OCI-LY3 (cell line): ENCODE measurements at regions not wholly inside any gene's neighbourhood (a gene's known extent, or its start where the extent isn't known, plus 50 kb on each side); places are given as distances from the start of the nearest gene placed in this dataset.

Experiments used
- H2AFZ ChIP-seq: fragments of 200-600, 300-600 bp; shearing (Covaris generic); 2 replicates; pipeline ENCODE4 v1.6.0; 2014; ENCODE audit warnings: antibody characterized with exemption, low read depth, low read length
- H3K27ac ChIP-seq: fragments of 200-600, 300-600 bp; sonication (generic); 2 replicates; pipeline ENCODE4 v1.5.1; 2014; ENCODE audit warnings: mild to moderate bottlenecking, low read length, moderate library complexity, mixed read lengths
- H3K27me3 ChIP-seq: fragments of 200-600, 300-600 bp; sonication (generic); 2 replicates; pipeline ENCODE4 v1.6.1; 2014; ENCODE audit warnings: low read depth, low read length, mixed read lengths
- H3K36me3 ChIP-seq: fragments of 200-600, 300-600 bp; sonication (generic); replicated peaks from 2 replicates; pipeline ENCODE3; 2014; ENCODE audit warnings: low read depth, low read length, mixed read lengths
- H3K4me1 ChIP-seq: fragments of 300-600, 200-600 bp; sonication (generic); 2 replicates; pipeline ENCODE4 v1.6.1; 2014; ENCODE audit warnings: low read length, mixed read lengths
- H3K4me2 ChIP-seq: fragments of 200-600, 300-600 bp; sonication (generic); 2 replicates; pipeline ENCODE4 v1.6.1; 2014; ENCODE audit warnings: low read length, mixed read lengths
- H3K4me3 ChIP-seq: fragments of 300-600, 200-600 bp; sonication (generic); 2 replicates; pipeline ENCODE4 v1.5.1; 2014; ENCODE audit warnings: antibody characterized with exemption, mild to moderate bottlenecking, low read length, moderate library complexity
- H3K79me2 ChIP-seq: fragments of 300-600, 200-600 bp; shearing (Covaris generic); 2 replicates; pipeline ENCODE4 v1.6.1; 2014; ENCODE audit warnings: mild to moderate bottlenecking, low read length, mixed read lengths
- H3K9ac ChIP-seq: fragments of 300-600, 200-600 bp; shearing (Covaris generic); 2 replicates; pipeline ENCODE4 v1.6.0; 2014; ENCODE audit warnings: mild to moderate bottlenecking, low read length, moderate library complexity
- H3K9me3 ChIP-seq: fragments of 200-600, 300-600 bp; shearing (Covaris generic); 2 replicates; pipeline ENCODE4 v1.6.1; 2014; ENCODE audit warnings: low read length, mixed read lengths; ENCODE audit not compliant: insufficient read depth
- H4K20me1 ChIP-seq: fragments of 200-600, 300-600 bp; sonication (generic); 2 replicates; pipeline ENCODE4 v1.6.1; 2016; ENCODE audit warnings: low read length, mixed read lengths; ENCODE audit not compliant: insufficient read depth
- EZH2phosphoT487 ChIP-seq: fragments of 200-600 bp; shearing (Covaris generic); IDR thresholded peaks from 2 replicates; pipeline ENCODE4 v1.6.1; 2018; ENCODE audit warnings: antibody characterized with exemption, mixed run types, low read depth
- TF ChIP-seq, protein P1 (sequence below): fragments of 200-600, 300-600 bp; sonication (generic); IDR thresholded peaks from 2 replicates; pipeline ENCODE4 v1.5.1; 2014; ENCODE audit warnings: antibody characterized with exemption, low read length, low read depth

DNA sequence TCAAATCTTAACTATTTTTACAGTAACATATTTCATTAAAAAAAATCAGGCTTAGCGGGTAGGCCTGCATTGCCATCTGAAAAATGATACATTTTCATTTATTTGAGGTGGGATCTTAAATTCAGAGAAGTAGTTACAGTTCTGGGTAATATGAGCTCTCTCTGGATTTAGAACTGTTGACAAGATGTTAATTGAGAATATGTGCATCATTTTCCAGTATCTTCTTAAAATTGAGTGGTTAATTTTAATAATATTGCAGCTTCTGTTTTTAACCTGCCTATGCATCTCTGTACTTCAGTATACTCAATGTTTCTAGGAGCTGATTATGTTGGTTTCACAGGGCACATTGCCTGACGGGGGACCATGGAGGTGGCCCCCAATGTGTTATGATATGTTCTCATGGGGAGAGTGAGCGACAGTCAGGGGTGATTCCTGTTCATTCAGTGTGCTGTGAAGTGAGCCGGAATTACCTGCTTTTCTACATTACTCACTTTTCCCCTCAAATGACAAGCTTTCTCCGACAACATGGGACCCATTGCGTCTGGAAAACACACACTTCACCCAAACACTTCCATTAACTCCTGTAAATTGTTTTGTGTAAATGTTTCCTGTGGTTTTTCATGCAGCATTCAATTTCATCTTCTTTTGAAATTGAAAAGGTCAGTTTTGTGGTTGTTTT, 406.2 kb downstream of the MTX2 start:
- no peaks in the 10 kb centered on the region for H3K36me3 ChIP-seq
- no peaks in the 10 kb centered on the region for H3K9me3 ChIP-seq
- H3K9ac ChIP-seq: no peak overlapping the region
- no peaks in the 10 kb centered on the region for H3K4me1 ChIP-seq
- no peaks in the 10 kb centered on the region for H3K27me3 ChIP-seq
- H4K20me1 ChIP-seq: no peaks in the 10 kb centered on the region
- H3K4me2 ChIP-seq: no peak overlapping the region
- H3K4me3 ChIP-seq: no peak overlapping the region
- no peak overlapping the region for H3K27ac ChIP-seq
- no peaks in the 10 kb centered on the region for H3K79me2 ChIP-seq
- TF ChIP-seq, protein P1, sequence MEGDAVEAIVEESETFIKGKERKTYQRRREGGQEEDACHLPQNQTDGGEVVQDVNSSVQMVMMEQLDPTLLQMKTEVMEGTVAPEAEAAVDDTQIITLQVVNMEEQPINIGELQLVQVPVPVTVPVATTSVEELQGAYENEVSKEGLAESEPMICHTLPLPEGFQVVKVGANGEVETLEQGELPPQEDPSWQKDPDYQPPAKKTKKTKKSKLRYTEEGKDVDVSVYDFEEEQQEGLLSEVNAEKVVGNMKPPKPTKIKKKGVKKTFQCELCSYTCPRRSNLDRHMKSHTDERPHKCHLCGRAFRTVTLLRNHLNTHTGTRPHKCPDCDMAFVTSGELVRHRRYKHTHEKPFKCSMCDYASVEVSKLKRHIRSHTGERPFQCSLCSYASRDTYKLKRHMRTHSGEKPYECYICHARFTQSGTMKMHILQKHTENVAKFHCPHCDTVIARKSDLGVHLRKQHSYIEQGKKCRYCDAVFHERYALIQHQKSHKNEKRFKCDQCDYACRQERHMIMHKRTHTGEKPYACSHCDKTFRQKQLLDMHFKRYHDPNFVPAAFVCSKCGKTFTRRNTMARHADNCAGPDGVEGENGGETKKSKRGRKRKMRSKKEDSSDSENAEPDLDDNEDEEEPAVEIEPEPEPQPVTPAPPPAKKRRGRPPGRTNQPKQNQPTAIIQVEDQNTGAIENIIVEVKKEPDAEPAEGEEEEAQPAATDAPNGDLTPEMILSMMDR: no peak
- no peak for TF ChIP-seq EZH2phosphoT487
- H2AFZ ChIP-seq: no peak overlapping the region

DNA sequence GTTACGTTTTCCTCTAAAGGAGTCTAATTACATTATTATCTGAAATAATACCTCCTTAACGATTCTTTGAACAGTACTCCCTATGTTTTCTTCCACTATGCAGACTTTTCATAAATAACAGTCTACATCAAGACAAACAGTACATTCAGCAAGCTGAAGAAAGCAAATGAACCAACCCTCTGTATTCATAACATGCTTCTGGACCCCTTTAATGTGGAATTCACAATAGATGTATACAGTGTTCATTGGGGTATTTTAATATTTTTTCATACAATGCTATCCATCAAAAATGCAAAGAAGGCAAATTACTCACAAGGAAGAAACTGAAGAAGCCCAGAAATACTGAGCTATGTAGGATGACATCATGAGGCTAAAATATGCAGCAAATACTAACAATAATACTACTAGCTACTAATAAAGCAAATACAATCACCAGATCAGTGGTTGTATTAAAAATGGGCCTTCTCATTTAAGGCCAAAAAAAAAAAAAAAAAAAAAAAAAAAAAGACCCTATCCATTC, 408.6 kb downstream of the MTX2 start:
- H3K9ac ChIP-seq: no peak overlapping the region
- no peak overlapping the region for H3K27ac ChIP-seq
- no peaks in the 10 kb centered on the region for H3K4me1 ChIP-seq
- H3K4me3 ChIP-seq: no peak overlapping the region
- no peak overlapping the region for H3K4me2 ChIP-seq
- TF ChIP-seq EZH2phosphoT487: no peak
- TF ChIP-seq, protein P1: no peak
- H4K20me1 ChIP-seq: no peaks in the 10 kb centered on the region
- H3K9me3 ChIP-seq: no peaks in the 10 kb centered on the region
- H3K27me3 ChIP-seq: peaks cover 7% of the 10 kb centered on the region
- no peaks in the 10 kb centered on the region for H3K36me3 ChIP-seq
- no peaks in the 10 kb centered on the region for H3K79me2 ChIP-seq
- H2AFZ ChIP-seq: no peak overlapping the region

DNA sequence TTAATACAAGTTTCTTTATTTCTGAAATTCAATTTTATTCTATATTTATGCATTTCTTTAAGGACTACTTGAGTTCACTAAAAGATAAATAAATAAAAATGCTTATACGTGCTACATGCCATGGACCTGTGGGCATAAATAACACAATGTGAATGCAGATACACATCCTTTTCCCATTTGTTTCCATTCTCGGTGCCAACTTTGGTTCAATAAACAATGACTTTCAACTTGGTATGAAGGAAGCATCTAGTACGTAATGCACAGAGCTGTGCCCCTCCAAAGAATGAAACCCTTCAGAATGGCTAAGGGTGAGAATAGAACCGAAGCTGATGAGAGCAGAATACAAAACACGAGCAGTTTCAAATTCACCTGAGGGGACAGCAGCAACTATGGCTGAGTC, 409.3 kb downstream of the MTX2 start:
- peaks cover 14% of the 10 kb centered on the region for H3K27me3 ChIP-seq
- no peaks in the 10 kb centered on the region for H3K79me2 ChIP-seq
- no peaks in the 10 kb centered on the region for H3K36me3 ChIP-seq
- H3K9me3 ChIP-seq: no peaks in the 10 kb centered on the region
- TF ChIP-seq, protein P1: no peak
- no peak for TF ChIP-seq EZH2phosphoT487
- H3K4me2 ChIP-seq: no peak overlapping the region
- no peak overlapping the region for H3K4me3 ChIP-seq
- no peak overlapping the region for H3K27ac ChIP-seq
- no peaks in the 10 kb centered on the region for H4K20me1 ChIP-seq
- H2AFZ ChIP-seq: no peak overlapping the region
- no peak overlapping the region for H3K9ac ChIP-seq
- H3K4me1 ChIP-seq: no peaks in the 10 kb centered on the region

DNA sequence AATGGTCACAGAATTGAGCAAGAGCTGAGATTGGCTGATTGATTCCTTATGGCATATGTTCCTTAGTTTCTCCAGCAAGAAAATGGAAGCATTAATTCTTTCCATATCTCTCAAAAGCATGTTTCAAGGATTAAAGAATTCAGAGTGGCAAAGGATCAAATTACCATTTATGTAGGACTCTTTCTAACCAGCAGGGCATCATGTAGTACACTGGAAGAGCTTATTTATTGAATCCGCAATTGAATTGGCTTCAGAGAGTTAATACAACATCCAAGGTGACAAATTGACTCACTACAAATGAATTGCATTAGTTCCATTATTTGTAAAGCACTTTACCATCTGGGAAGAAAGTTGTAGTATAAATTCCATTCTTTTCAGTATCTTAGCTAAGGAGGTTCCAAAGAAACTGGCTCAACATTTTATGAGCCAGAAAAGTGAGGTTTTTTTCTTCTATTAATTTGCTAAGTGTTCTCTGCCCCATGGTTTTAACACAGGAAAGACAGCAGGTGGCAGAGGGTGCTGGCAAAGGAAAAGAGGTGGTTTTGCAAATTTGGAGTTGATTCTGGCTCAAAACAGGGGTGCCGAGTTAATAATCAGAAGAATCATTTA, 409.9 kb downstream of the MTX2 start:
- Histone ChIP-seq H3K4me2 (no peak overlapping the region), H3K79me2 (no peaks in the 10 kb centered on the region), H3K27ac (no peak overlapping the region), H4K20me1 (no peaks in the 10 kb centered on the region), H2AFZ (no peak overlapping the region), H3K27me3 (peaks cover 20% of the 10 kb centered on the region), H3K9ac (no peak overlapping the region), H3K36me3 (no peaks in the 10 kb centered on the region), H3K4me3 (no peak overlapping the region), H3K9me3 (no peaks in the 10 kb centered on the region), H3K4me1 (no peaks in the 10 kb centered on the region)
- no peak for TF ChIP-seq EZH2phosphoT487
- TF ChIP-seq, protein P1: no peak
